ENCODE measurements at regions not wholly inside any gene's neighbourhood (a gene's known extent, or its start where the extent isn't known, plus 50 kb on each side); places are given as distances from the start of the nearest gene placed in this dataset.
A peak's percentile ranks its signal among the peaks of the same experiment; 100 is the strongest.

DNA sequence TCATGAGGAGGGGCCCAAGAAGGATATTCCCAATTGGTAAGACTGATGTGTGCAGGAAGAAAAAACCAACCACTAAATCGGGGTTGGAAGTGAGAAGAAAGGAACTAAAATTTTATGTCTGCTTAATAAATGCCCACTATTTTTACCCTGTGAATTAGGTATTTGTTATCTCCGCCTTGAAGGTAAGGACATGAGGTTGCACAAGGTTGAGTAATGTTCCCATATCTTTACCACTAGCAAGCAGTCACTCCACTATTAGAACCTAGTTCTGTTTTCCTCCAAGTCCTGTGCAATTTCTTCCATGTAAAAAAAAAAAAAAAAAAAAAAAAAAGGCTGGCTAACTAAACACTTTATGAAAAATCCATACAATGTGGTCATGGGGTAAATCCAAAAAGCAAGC is 318.5 kb upstream of the SLCO3A1 start:
- DNase-seq (no peak), ATAC-seq (no peak)
- Histone ChIP-seq H3K4me2 (ENCODE audit: low read length) (no peak overlapping the region), H3K36me3 (ENCODE audit: low read depth, low read length) (no peaks in the 10 kb centered on the region), H3K9ac (ENCODE audit: low read length) (no peak overlapping the region), H2AFZ (ENCODE audit: low read length) (no peak overlapping the region), H3K4me3 (ENCODE audit: low read length) (no peak overlapping the region), H3K4me1 (ENCODE audit: insufficient read depth, low read length) (peaks cover 23% of the 10 kb centered on the region), H3F3A (ENCODE audit: low read length, unreplicated experiment) (no peaks in the 10 kb centered on the region), H3K9me3 (ENCODE audit: low read length) (no peaks in the 10 kb centered on the region), H3K27ac (ENCODE audit: low read length) (no peak overlapping the region), H3K9me2 (replicated peaks; ENCODE audit: low read length) (no peaks in the 10 kb centered on the region), H3K27me3 (ENCODE audit: low read length) (peaks cover 15% of the 10 kb centered on the region), H3K79me2 (ENCODE audit: low read length) (no peaks in the 10 kb centered on the region), H4K20me1 (ENCODE audit: low read length) (no peaks in the 10 kb centered on the region)
- POLR2A ChIA-PET (ENCODE audit: unreplicated experiment): no interaction called here
- CTCF ChIA-PET: no interaction called here
- BruUV-seq (replicated peaks): no TSS peak
- intact Hi-C loops (cut with micrococcal nuclease): no loop called here
- TF ChIP-seq EZH2phosphoT487 (IDR thresholded peaks at IDR 0.05; ENCODE audit: borderline replicate concordance, low read length): no peak

GRCh38 chr15:91535856-91536500 is 317.5 kb upstream of the SLCO3A1 start:
- Histone ChIP-seq H3K4me2 (ENCODE audit: low read length) (no peak overlapping the region), H2AFZ (ENCODE audit: low read length) (no peak overlapping the region), H4K20me1 (ENCODE audit: low read length) (no peaks in the 10 kb centered on the region), H3K27ac (ENCODE audit: low read length) (no peak overlapping the region), H3K9me2 (replicated peaks; ENCODE audit: low read length) (no peaks in the 10 kb centered on the region), H3K9ac (ENCODE audit: low read length) (no peak overlapping the region), H3K36me3 (ENCODE audit: low read depth, low read length) (no peaks in the 10 kb centered on the region), H3K79me2 (ENCODE audit: low read length) (no peaks in the 10 kb centered on the region), H3F3A (ENCODE audit: low read length, unreplicated experiment) (no peaks in the 10 kb centered on the region), H3K9me3 (ENCODE audit: low read length) (no peaks in the 10 kb centered on the region), H3K27me3 (ENCODE audit: low read length) (peaks cover 13% of the 10 kb centered on the region), H3K4me3 (ENCODE audit: low read length) (no peak overlapping the region), H3K4me1 (ENCODE audit: insufficient read depth, low read length) (peaks cover 23% of the 10 kb centered on the region)
- BruUV-seq (replicated peaks): no TSS peak
- ChIA-PET CTCF (no interaction called here), POLR2A (ENCODE audit: unreplicated experiment) (no interaction called here)
- TF ChIP-seq EZH2phosphoT487 (IDR thresholded peaks at IDR 0.05; ENCODE audit: borderline replicate concordance, low read length) (no peak), EZH2 (IDR thresholded peaks at IDR 0.05; ENCODE audit: low read length, unreplicated experiment) (no peak)
- TF ChIP-seq, protein P1, sequence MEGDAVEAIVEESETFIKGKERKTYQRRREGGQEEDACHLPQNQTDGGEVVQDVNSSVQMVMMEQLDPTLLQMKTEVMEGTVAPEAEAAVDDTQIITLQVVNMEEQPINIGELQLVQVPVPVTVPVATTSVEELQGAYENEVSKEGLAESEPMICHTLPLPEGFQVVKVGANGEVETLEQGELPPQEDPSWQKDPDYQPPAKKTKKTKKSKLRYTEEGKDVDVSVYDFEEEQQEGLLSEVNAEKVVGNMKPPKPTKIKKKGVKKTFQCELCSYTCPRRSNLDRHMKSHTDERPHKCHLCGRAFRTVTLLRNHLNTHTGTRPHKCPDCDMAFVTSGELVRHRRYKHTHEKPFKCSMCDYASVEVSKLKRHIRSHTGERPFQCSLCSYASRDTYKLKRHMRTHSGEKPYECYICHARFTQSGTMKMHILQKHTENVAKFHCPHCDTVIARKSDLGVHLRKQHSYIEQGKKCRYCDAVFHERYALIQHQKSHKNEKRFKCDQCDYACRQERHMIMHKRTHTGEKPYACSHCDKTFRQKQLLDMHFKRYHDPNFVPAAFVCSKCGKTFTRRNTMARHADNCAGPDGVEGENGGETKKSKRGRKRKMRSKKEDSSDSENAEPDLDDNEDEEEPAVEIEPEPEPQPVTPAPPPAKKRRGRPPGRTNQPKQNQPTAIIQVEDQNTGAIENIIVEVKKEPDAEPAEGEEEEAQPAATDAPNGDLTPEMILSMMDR (conservative IDR thresholded peaks at IDR 0.05; ENCODE audit: low read depth, low read length): no peak
- intact Hi-C loops (cut with micrococcal nuclease): no loop called here
- no peak for ATAC-seq
- DNase-seq: no peak

GRCh38 chr15:91537856-91538255 is 315.7 kb upstream of the SLCO3A1 start:
- H4K20me1 ChIP-seq (ENCODE audit: low read length): no peaks in the 10 kb centered on the region
- BruUV-seq (replicated peaks): no TSS peak
- POLR2A ChIA-PET (ENCODE audit: unreplicated experiment): no interaction called here
- no peak overlapping the region for H3K27ac ChIP-seq (ENCODE audit: low read length)
- H3F3A ChIP-seq (ENCODE audit: low read length, unreplicated experiment): no peaks in the 10 kb centered on the region
- no peak for ATAC-seq
- no peaks in the 10 kb centered on the region for H3K9me3 ChIP-seq (ENCODE audit: low read length)
- DNase-seq: no peak
- H3K36me3 ChIP-seq (ENCODE audit: low read depth, low read length): no peaks in the 10 kb centered on the region
- intact Hi-C loops (cut with micrococcal nuclease): no loop called here
- H3K4me3 ChIP-seq (ENCODE audit: low read length): no peak overlapping the region
- TF ChIP-seq, protein P1 (conservative IDR thresholded peaks at IDR 0.05; ENCODE audit: low read depth, low read length): no peak
- no peak for TF ChIP-seq EZH2 (IDR thresholded peaks at IDR 0.05; ENCODE audit: low read length, unreplicated experiment)
- no peak for TF ChIP-seq EZH2phosphoT487 (IDR thresholded peaks at IDR 0.05; ENCODE audit: borderline replicate concordance, low read length)
- CTCF ChIA-PET: no interaction called here
- no peak overlapping the region; the same call in 1 of the 2 replicates for H2AFZ ChIP-seq (ENCODE audit: low read length)
- H3K27me3 ChIP-seq (ENCODE audit: low read length): peaks cover 15% of the 10 kb centered on the region
- H3K4me2 ChIP-seq (ENCODE audit: low read length): peak overlapping the region; percentile 40; the same call in 1 of the 2 replicates
- no peaks in the 10 kb centered on the region for H3K79me2 ChIP-seq (ENCODE audit: low read length)
- H3K9me2 ChIP-seq (replicated peaks; ENCODE audit: low read length): no peaks in the 10 kb centered on the region
- H3K4me1 ChIP-seq (ENCODE audit: insufficient read depth, low read length): peaks cover 23% of the 10 kb centered on the region
- H3K9ac ChIP-seq (ENCODE audit: low read length): no peak overlapping the region
